ENCODE measurements at regions not wholly inside any gene's neighbourhood (a gene's known extent, or its start where the extent isn't known, plus 50 kb on each side); places are given as distances from the start of the nearest gene placed in this dataset.

GRCh38 chr13:73286942-73287620, 228.3 kb downstream of the KLF5 start:
- intact Hi-C loops (cut with DNase I): no loop called here
- no peak for TF ChIP-seq POLR2A (IDR thresholded peaks at IDR 0.05)
- TF ChIP-seq CTCF (IDR thresholded peaks at IDR 0.05): no peak
- no peak overlapping the region for H3K27ac ChIP-seq
- H3K36me3 ChIP-seq (replicated peaks in 1 of 2): no peaks in the 10 kb centered on the region
- no peaks in the 10 kb centered on the region for H3K9me3 ChIP-seq (replicated peaks in 1 of 3)
- no peaks in the 10 kb centered on the region for H3K4me1 ChIP-seq (replicated peaks in 1 of 2)
- H3K27me3 ChIP-seq: no peaks in the 10 kb centered on the region
- no peak for DNase-seq
- no peak overlapping the region for H3K4me3 ChIP-seq
- WGBS, 4 donors: 76 to 79% (median 78%) methylated on average over 10 of the region's 10 CpGs

GRCh38 chr13:73286177-73286576, 227.4 kb downstream of the KLF5 start:
- H3K27ac ChIP-seq: no peak overlapping the region
- H3K27me3 ChIP-seq: no peaks in the 10 kb centered on the region
- H3K9me3 ChIP-seq (replicated peaks in 1 of 3): no peaks in the 10 kb centered on the region
- no peak for DNase-seq
- intact Hi-C loops (cut with DNase I): no loop called here
- no peaks in the 10 kb centered on the region for H3K4me1 ChIP-seq (replicated peaks in 1 of 2)
- no peaks in the 10 kb centered on the region for H3K36me3 ChIP-seq (replicated peaks in 1 of 2)
- 79 to 84% (median 82%) methylated on average over 5 of the region's 5 CpGs for WGBS, 4 donors
- TF ChIP-seq CTCF (IDR thresholded peaks at IDR 0.05): no peak
- no peak for TF ChIP-seq POLR2A (IDR thresholded peaks at IDR 0.05)
- no peak overlapping the region for H3K4me3 ChIP-seq

- Histone ChIP-seq H3K27ac (no peak overlapping the region), H3K9me3 (replicated peaks in 1 of 3) (no peaks in the 10 kb centered on the region), H3K36me3 (replicated peaks in 1 of 2) (no peaks in the 10 kb centered on the region), H3K4me3 (no peak overlapping the region), H3K27me3 (no peaks in the 10 kb centered on the region), H3K4me1 (replicated peaks in 1 of 2) (no peaks in the 10 kb centered on the region)
- no peak for TF ChIP-seq CTCF (IDR thresholded peaks at IDR 0.05)
- TF ChIP-seq POLR2A (IDR thresholded peaks at IDR 0.05): no peak
- intact Hi-C loops (cut with DNase I): no loop called here
- 66 to 70% (median 70%) methylated on average over 6 of the region's 6 CpGs for WGBS, 4 donors
- no peak for DNase-seq
Observed at GRCh38 chr13:73284081-73284874, 225.5 kb downstream of the KLF5 start.

- intact Hi-C loops (cut with DNase I): no loop called here
- TF ChIP-seq CTCF (IDR thresholded peaks at IDR 0.05) (no peak), POLR2A (IDR thresholded peaks at IDR 0.05) (no peak)
- DNase-seq: no peak
- Histone ChIP-seq H3K27ac (no peak overlapping the region), H3K36me3 (replicated peaks in 1 of 2) (no peaks in the 10 kb centered on the region), H3K27me3 (no peaks in the 10 kb centered on the region), H3K9me3 (replicated peaks in 1 of 3) (no peaks in the 10 kb centered on the region), H3K4me1 (replicated peaks in 1 of 2) (no peaks in the 10 kb centered on the region), H3K4me3 (no peak overlapping the region)
- WGBS, 4 donors: 66 to 74% (median 68%) methylated on average over 6 of the region's 6 CpGs
Observed at GRCh38 chr13:73283636-73284035, 224.8 kb downstream of the KLF5 start.
